Urinary bladder (tissue), 3 donors: ENCODE measurements at regions not wholly inside any gene's neighbourhood (a gene's known extent, or its start where the extent isn't known, plus 50 kb on each side); places are given as distances from the start of the nearest gene placed in this dataset.

ENCODE experiments used
- DNase-seq: peaks from one replicate; pipeline ENCODE4 v3.0.0-alpha.2; 2015; ENCODE audit errors: extremely low spot score
- H3K27ac ChIP-seq: one replicate; pipeline ENCODE4 v1.5.1; 2013; ENCODE audit warnings: low read depth, mild to moderate bottlenecking, moderate library complexity
- H3K36me3 ChIP-seq: one replicate; pipeline ENCODE4 v1.6.1; 2013; ENCODE audit warnings: mild to moderate bottlenecking, moderate library complexity; ENCODE audit not compliant: insufficient read depth
- H3K4me1 ChIP-seq: one replicate; pipeline ENCODE4 v1.6.1; 2013; ENCODE audit warnings: mild to moderate bottlenecking, moderate library complexity; ENCODE audit not compliant: insufficient read depth
- H3K4me3 ChIP-seq: one replicate; pipeline ENCODE4 v1.5.1; 2013; ENCODE audit warnings: low read depth, low read length
- WGBS: extraction: QIAGEN DNeasy Blood & Tissue Kit; methylation state at CpG from one replicate; pipeline ENCODE4 v1.1.7; 2013; 5-methylcytosine and 5-hydroxymethylcytosine counted together
- donor health status: healthy with polysubstance abuse.
- donor health status: healthy.

GRCh38 chr11:45597097-45597496 is 68.3 kb downstream of the CHST1 start:
- no peak overlapping the region for H3K27ac ChIP-seq
- no peaks in the 10 kb centered on the region for H3K36me3 ChIP-seq
- WGBS, result 73% methylated on average over 3 of the region's 3 CpGs

DNA sequence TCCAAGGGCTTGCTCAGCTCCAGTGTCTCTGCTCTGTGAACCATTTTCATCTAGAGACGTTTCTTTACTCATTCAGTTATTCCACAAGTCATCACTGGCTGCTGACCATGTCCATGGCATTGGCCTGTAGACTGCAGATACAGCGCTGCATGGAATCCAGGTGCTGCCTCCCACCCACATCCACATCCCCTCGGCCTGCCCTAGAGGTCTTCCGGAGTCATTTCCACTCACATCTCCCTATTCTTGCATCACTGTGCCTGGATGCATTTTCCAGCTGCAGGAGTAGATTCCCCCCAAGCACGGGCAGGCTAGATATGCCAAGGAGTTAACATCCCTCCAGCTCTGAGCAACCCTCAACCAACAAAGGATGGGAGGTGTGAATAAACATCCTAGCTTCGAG is 68.9 kb downstream of the CHST1 start:
- no peaks in the 10 kb centered on the region for H3K36me3 ChIP-seq
- H3K4me3 ChIP-seq, result no peak overlapping the region
- no peak for DNase-seq
- no peaks in the 10 kb centered on the region for H3K4me1 ChIP-seq
- 66% methylated on average over 6 of the region's 6 CpGs for WGBS
- no peak overlapping the region for H3K27ac ChIP-seq

More at GRCh38 chr11:45597097-45597496, 68.3 kb downstream of the CHST1 start:
- H3K4me3 ChIP-seq, result no peak overlapping the region
- no peaks in the 10 kb centered on the region for H3K4me1 ChIP-seq
- no peak for DNase-seq

GRCh38 chr11:45593992-45594391 is 71.4 kb downstream of the CHST1 start:
- WGBS, result 75% methylated on average over 4 of the region's 4 CpGs
- no peak overlapping the region for H3K4me3 ChIP-seq
- DNase-seq, result no peak
- H3K27ac ChIP-seq, result no peak overlapping the region
- no peaks in the 10 kb centered on the region for H3K4me1 ChIP-seq
- H3K36me3 ChIP-seq, result no peaks in the 10 kb centered on the region

DNA sequence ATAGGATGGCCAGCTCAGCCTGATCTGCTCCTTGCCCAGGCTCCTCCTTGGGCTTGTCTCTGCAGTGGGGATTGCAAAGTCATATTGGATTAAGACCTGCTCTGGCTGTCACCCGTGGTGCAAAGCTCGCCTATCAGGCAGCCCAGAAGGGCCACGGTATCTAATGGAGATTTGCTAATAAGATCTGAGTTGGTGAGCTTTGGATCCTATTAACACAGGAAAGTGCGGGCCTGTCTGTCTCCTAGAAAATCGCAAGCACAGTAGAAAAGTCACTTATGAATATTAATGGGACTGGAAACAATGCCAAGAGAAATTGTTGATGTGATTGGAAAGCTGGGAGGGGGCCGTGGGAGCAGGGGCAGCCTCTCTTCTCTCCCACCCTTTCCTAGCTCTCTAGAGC is 72.8 kb downstream of the CHST1 start:
- H3K4me1 ChIP-seq, result no peaks in the 10 kb centered on the region
- no peak overlapping the region for H3K27ac ChIP-seq
- H3K4me3 ChIP-seq, result no peak overlapping the region
- DNase-seq, result no peak
- H3K36me3 ChIP-seq, result no peaks in the 10 kb centered on the region
- 70% methylated on average over 6 of the region's 6 CpGs for WGBS

DNA sequence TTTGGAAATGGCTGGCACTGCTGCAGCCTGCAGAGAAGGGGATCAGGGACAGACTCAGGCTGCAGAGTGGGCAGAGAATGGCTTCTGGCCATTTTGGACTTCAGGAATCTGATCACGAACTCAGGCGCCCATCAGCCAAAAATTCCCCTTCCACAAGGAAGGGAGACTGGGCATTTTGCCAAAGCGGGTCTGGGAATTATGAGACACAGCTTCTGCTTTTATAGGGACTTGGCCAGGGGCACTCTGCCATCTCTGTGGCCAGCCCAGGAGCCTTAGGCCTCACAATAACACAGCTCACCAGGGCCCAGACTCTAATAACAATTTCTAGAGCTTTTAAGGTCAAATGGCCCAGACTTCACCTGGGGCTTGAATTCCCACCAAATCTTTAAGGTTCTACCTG is 74.7 kb downstream of the CHST1 start:
- no peaks in the 10 kb centered on the region for H3K36me3 ChIP-seq
- WGBS, result 41% methylated on average over 3 of the region's 3 CpGs
- no peak overlapping the region for H3K4me3 ChIP-seq
- no peak overlapping the region for H3K27ac ChIP-seq
- H3K4me1 ChIP-seq, result no peaks in the 10 kb centered on the region
- no peak for DNase-seq

- Histone ChIP-seq H3K36me3 (no peaks in the 10 kb centered on the region), H3K4me3 (no peak overlapping the region), H3K27ac (no peak overlapping the region), H3K4me1 (no peaks in the 10 kb centered on the region)
- WGBS, result 66% methylated on average over 5 of the region's 5 CpGs
- no peak for DNase-seq
Measured at GRCh38 chr11:45585205-45585604, 80.2 kb downstream of the CHST1 start.

- H3K27ac ChIP-seq, result no peak overlapping the region
- no peaks in the 10 kb centered on the region for H3K4me1 ChIP-seq
- H3K36me3 ChIP-seq, result no peaks in the 10 kb centered on the region
- 79% methylated on average over 15 of the region's 15 CpGs for WGBS
- H3K4me3 ChIP-seq, result no peak overlapping the region
- DNase-seq, result no peak
Measured at GRCh38 chr11:45583981-45584566, 81.3 kb downstream of the CHST1 start.

- no peak overlapping the region for H3K4me3 ChIP-seq
- DNase-seq, result no peak
- H3K4me1 ChIP-seq, result no peaks in the 10 kb centered on the region
- WGBS, result 19% methylated on average over 6 of the region's 6 CpGs
- H3K27ac ChIP-seq, result no peak overlapping the region
- H3K36me3 ChIP-seq, result no peaks in the 10 kb centered on the region
Measured at GRCh38 chr11:45580399-45580798, 85.0 kb downstream of the CHST1 start.

- H3K4me1 ChIP-seq, result no peaks in the 10 kb centered on the region
- no peak overlapping the region for H3K27ac ChIP-seq
- WGBS, result 71% methylated on average over 3 of the region's 3 CpGs
- no peak for DNase-seq
- H3K36me3 ChIP-seq, result no peaks in the 10 kb centered on the region
- H3K4me3 ChIP-seq, result no peak overlapping the region
Measured at GRCh38 chr11:45578316-45578715, 87.1 kb downstream of the CHST1 start.

DNA sequence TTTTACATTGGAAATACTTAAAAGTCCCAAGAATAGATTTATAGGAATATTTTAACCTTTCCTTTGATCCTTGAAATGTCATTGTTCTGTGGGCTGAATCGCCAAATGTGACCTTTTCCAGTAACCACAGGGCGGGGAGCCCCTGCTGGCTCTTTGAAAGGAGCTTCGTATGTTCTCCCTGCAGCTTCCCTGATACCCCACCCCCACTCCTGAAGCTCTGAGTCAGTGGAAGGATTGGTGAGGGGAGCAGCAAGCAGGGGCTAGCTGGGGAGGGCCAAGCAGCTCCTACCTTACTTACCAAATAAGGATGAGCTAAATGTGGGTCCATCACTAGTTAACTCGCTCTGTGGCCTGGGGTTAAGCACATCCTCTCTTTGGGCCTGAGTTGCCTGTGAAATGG is 87.7 kb downstream of the CHST1 start:
- Histone ChIP-seq H3K4me1 (no peaks in the 10 kb centered on the region), H3K4me3 (no peak overlapping the region), H3K27ac (no peak overlapping the region), H3K36me3 (no peaks in the 10 kb centered on the region)
- no peak for DNase-seq
- WGBS, result 36% methylated on average over 4 of the region's 4 CpGs

DNA sequence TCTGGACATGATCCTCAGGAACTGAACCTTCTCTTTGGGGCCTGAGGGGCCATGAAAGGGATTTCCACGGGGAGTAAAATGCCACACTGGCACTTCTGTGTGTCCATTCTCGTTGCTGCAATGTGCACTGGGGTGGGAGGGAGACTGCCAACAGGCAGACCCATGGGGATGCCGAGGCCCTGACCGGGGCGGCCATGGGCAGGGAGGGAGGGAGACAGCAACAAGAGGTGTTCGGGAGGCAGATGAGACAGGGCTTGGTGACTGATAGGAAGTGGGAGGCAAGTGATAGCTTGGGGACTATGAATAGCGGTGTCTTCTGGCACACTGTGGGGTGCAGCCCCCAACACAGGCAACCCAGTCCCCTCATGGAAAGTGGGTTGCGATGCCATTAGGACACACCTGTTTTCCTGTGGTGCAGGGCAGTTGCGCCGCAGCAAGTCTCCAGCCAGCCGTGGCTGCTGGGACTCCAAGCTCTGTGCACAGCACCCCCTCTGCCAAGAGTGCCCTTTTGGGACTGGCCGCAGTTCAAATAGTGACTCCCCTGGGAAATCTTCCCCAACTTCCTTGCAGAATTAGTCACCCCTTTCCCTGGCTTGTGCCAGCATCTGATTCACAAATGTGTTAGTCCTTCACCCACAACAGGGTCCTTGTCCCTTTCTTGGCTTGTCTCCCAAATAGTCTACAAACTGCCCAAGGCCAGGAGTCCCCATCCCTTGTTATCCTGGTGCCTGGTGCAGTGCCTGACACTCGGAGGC is 88.8 kb downstream of the CHST1 start:
- no peaks in the 10 kb centered on the region for H3K36me3 ChIP-seq
- no peak overlapping the region for H3K27ac ChIP-seq
- no peak overlapping the region for H3K4me3 ChIP-seq
- H3K4me1 ChIP-seq, result no peaks in the 10 kb centered on the region
- 75% methylated on average over 13 of the region's 13 CpGs for WGBS
- no peak for DNase-seq

GRCh38 chr11:45573728-45574127 is 91.7 kb downstream of the CHST1 start:
- DNase-seq, result no peak
- 84% methylated on average over 5 of the region's 5 CpGs for WGBS
- no peaks in the 10 kb centered on the region for H3K4me1 ChIP-seq
- H3K4me3 ChIP-seq, result no peak overlapping the region
- H3K27ac ChIP-seq, result no peak overlapping the region
- no peaks in the 10 kb centered on the region for H3K36me3 ChIP-seq

DNA sequence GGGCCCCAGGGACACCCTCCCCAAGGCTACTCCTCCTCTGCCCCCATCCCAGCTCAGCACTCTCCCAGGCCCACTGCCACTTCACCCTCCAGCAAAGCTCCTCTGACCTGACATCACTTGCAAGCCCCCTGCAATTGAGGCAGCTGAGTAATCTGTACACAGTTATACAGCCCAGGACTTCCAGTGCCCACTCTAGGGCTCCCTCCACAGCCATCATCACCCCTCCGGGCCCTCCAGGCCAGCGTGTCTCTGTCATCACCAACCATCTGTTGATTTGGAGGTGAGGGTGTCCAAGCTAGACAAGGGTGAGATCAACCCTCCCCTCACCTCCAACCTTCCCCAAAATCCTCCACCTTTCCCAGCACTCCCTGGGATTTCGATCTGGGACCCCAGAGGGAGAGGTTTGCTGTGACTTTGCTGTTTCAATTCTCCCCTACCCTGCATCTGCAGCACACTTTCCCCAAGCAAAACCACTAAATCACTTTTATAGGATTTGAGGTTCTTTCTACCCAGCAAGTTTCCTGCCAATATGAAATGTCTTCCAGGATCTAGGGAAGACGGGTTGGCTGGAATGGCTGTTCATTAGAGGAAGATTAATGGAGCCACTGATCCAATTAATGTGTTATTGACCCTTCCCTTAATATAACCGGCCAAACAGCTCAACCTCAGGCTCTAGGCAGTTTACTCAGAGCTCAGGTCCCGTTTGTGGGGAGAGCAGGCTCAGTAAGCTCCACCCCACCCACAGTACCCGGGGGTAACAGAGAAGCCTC is 92.9 kb downstream of the CHST1 start:
- 52% methylated on average over 7 of the region's 7 CpGs for WGBS
- H3K4me1 ChIP-seq, result no peaks in the 10 kb centered on the region
- no peak for DNase-seq

DNA sequence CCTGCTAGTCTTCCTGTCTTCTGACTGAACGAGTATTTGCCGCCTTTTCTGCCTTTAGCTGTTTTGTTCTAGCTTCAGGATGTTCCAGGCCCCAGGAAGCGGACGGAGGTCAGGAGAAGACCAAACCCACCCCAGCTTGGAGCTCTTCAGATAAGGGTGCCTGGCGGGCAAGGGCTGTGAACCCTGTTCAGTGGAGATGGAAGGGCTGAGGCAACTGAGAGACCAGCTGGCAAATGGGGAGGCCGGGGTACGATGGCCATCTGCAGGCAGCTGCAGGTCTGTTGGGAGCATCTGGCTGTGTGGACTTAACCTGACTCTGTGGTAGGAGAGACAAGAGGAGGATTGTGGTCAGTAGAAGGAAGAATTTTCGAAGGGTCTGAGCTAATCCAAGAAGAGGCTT is 95.6 kb downstream of the CHST1 start:
- DNase-seq, result no peak
- no peaks in the 10 kb centered on the region for H3K4me1 ChIP-seq
- no peak overlapping the region for H3K4me3 ChIP-seq
- H3K27ac ChIP-seq, result no peak overlapping the region
- 70% methylated on average over 8 of the region's 8 CpGs for WGBS
- H3K36me3 ChIP-seq, result no peaks in the 10 kb centered on the region

More for the DNA sequence above, 92.9 kb downstream of the CHST1 start:
- no peak overlapping the region for H3K27ac ChIP-seq
- no peaks in the 10 kb centered on the region for H3K36me3 ChIP-seq
- H3K4me3 ChIP-seq, result no peak overlapping the region
